T-helper 2 cell (primary cell): ENCODE measurements at regions not wholly inside any gene's neighbourhood (a gene's known extent, or its start where the extent isn't known, plus 50 kb on each side); places are given as distances from the start of the nearest gene placed in this dataset.
"Not testable (repeated sequence)": the region's sequence is repeated elsewhere in the genome, so short reads cannot be mapped to it uniquely, and the experiment has no call there.

ENCODE experiments used
- DNase-seq, 5 experiments: peaks; one replicate each; pipeline versions ENCODE4 v3.0.0 to v3.0.0-alpha.2; 2012 to 2022

GRCh38 chr11:41714101-41714500 is 254.6 kb upstream of the LRRC4C start:
- DNase-seq = no peak

DNA sequence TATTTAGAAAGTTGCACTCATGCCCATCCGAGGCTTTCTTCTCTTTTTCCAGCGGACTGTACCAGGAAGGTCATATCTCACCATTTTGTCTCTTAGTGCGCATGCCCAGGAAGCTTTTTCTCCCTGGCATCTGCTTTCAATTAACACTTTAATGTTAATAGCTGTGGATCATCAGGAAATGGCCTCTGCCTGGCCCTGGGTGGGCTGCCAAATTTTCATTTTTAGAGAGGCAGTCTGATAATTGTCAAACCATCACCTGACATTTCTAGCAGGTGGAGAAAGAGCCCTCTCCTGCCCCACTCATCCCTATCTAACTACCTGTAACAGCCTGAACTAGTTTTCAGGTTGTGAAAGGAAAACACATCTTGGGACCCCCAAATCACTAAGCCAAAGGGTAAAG is 257.4 kb upstream of the LRRC4C start:
- DNase-seq = no peak

DNA sequence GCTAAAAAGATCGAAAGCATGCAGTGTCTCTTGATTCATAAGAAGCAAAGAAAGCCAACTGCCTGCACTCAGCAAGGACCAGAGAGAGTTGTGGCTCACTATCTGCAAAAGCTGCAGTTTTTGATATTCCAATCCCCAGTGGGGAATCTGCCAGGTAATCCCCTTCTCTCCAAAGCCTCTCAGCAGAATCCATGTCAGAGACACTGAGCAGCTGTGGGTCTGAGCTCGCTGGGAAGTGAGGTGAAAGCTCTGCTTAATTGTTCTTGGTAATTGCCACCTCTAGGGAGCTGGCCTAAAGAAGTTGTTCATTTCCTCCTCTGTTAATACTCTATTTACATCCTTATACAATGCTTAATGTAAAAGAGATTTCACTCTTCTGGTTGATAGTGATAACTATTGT is 261.3 kb upstream of the LRRC4C start:
- no peak for DNase-seq

GRCh38 chr11:41728161-41728560 is 268.7 kb upstream of the LRRC4C start:
- DNase-seq = not testable (repeated sequence)

- no peak for DNase-seq
Measured at GRCh38 chr11:41775296-41775695, 315.8 kb upstream of the LRRC4C start.

GRCh38 chr11:41779401-41779960 is 320.0 kb upstream of the LRRC4C start:
- no peak for DNase-seq

- no peak for DNase-seq
Measured at GRCh38 chr11:41781441-41781840, 322.0 kb upstream of the LRRC4C start.

DNA sequence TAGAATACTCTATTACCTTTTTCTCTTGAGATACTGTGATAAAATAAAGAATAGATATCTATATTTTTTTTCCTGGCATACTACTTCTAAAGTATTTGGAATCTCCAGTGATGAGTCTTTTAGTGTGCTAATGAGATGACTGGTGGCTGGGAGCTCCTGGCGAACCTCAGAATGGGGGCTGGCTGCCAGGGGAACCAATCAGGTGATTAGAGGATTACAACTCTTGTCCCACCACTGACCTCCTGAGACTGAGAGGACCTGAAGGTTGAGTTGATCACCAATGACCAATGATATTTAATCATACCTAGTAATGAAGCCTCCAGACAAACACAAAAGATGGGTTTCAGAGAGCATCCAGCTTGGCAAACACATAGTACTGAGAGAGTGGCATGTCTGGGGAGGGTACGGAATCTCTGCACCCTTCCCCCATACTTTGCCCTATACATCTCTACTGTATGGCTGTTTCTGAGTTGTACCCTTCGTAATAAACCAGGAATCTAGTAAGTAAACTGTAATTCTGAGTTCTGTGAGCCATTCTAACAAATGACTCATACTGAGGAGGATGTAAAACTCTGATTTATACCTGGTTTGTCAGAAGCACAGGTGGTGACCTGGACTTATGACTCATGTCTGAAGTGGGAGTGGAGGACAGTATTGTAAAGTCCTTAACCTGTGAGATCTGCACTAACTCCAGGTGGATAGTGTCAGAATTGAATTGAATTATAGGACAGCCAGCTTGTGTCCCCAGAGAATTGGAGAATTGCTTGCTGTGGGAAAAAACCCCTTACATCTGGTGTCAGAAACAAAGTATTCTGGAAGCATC is 325.3 kb upstream of the LRRC4C start:
- no peak for DNase-seq

DNA sequence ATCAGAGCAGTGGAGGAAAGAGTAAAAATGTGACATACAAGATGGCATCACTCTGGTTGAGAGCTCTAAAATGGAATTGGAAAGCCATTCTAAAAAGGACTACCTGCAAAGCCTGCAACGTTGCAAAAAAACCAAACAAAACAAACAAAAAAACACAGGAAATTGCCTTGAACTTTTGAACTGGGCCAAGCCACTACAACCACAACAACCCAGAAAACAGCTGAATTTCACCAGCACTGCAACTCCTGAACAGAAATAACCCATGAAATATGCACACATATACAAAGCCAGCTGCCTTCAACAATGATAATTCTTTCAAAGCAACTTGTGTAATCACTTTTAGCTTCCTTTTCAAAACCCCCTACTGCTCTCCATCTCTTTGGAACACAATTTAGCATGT is 326.6 kb upstream of the LRRC4C start:
- no peak for DNase-seq

GRCh38 chr11:41788177-41788576 is 328.7 kb upstream of the LRRC4C start:
- DNase-seq = no peak

GRCh38 chr11:41789376-41789775 is 329.9 kb upstream of the LRRC4C start:
- no peak for DNase-seq

GRCh38 chr11:41795004-41795403 is 335.6 kb upstream of the LRRC4C start:
- no peak for DNase-seq

GRCh38 chr11:41799754-41800153 is 340.3 kb upstream of the LRRC4C start:
- no peak for DNase-seq

DNA sequence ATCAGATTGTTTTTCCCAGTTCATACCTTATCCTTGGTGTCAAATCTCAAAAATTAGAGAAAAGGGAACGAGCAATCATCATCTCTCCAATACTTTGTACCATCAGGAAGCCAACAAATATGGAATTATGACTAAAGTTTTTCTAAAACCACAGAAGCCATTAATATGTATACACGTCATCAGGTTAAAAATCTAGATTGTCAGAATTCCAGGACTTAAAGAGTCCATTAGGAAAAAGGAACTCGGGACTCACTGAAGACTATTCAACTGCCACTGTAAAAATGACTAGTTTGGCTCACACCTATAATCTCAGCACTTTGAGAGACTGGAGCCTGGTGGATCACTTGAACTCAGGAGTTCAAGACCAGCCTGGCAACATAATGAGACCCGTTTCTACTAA is 344.4 kb upstream of the LRRC4C start:
- DNase-seq = no peak

DNA sequence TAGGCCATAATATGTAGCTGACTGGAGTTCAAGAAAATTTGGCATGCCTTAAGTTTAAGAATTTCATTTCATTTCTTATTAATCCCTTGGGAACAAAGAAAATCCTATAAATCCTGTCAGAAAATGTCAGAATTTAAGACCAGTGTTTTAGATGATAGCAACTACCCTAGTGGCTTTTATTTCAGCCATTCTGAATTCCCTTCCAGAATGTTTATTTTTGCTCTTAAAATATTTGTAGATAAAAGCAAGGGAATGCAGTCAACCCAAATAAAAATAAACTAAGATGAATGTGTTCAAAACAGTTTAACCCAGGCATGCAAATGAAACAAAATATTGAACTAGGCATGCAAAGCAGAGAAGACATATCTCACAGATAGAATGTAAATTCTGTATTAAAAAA is 356.9 kb upstream of the LRRC4C start:
- DNase-seq = no peak

GRCh38 chr11:41824287-41824686 is 364.8 kb upstream of the LRRC4C start:
- DNase-seq = not testable (repeated sequence)

DNA sequence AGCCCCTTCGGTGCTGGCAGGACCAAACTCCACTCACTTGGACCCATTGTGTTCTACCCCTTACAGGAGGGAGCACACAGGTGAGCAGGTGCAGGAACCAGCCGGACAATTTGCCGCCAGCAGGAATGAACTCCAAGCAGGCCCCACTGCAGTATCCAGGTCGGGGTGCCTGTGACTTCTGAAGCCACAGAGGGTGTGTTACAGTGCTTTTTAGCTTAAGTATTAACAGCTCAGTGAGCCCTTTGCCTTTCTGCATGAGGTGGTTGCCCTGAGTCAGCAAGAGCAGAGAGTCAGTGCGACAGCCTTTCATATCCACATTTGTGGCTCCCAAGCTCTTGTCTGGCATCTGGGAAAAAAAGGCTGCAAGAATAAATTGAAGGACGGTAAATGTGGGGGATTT is 366.6 kb upstream of the LRRC4C start:
- no peak for DNase-seq

DNA sequence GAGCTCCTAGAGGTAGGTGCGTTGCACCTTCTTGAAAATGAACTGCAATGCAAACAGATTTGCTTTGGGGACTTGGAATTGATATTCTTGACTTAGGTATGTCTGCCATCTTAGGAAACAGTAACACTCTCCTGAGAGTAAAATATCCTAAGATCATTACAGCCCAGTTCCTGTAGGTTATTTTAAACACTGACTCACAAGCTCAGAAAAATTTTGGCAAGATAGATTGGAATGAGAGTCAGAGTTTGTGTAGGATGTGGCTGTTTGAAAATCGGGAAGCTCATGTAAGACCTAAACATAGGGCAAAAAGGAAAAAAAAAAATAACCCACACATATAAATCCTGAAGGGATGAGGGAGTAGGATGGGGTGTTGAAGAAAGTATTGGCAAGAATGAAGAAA is 377.0 kb upstream of the LRRC4C start:
- no peak for DNase-seq

DNA sequence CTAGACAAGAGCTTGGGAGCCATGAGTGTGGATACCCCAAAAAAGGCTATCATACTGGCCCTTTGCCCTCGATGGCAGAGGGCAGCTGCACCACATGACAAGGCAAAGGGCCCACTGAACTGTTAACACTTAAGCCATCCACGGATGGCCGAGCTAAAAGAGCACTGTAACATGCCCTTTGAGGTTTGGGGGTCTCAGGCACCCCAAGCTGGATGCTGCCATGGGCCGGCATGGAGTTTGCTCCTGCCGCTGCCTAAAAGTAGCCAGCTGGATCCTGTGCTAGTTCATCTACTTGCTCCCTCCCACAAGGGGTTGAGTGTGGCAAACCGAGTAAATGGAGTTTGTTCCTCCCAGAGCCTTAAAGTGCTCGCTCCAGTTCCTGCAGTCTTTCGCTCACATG is 383.2 kb upstream of the LRRC4C start:
- no peak for DNase-seq

- no peak for DNase-seq
Measured at GRCh38 chr11:41845066-41845465, 385.6 kb upstream of the LRRC4C start.

DNA sequence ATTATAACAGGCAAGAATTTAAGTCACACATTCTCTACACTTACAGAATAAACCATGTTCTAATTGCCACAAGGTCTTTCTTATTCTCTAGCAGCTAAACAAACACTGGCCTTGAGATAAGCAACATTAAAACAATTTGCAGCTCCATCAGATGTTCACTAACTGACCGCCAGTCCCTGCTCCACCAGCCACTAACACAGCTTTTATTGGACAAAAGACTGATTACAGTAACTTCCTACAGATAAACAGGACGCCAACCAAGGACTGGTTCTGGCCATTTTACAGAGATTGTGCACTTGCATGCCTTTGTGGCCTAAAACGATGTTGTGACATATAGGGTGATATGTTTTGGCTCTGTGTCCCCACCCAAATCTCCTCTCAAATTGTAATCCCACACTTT is 388.9 kb upstream of the LRRC4C start:
- no peak for DNase-seq

- no peak for DNase-seq
Measured at GRCh38 chr11:41849250-41849649, 389.8 kb upstream of the LRRC4C start.

DNA sequence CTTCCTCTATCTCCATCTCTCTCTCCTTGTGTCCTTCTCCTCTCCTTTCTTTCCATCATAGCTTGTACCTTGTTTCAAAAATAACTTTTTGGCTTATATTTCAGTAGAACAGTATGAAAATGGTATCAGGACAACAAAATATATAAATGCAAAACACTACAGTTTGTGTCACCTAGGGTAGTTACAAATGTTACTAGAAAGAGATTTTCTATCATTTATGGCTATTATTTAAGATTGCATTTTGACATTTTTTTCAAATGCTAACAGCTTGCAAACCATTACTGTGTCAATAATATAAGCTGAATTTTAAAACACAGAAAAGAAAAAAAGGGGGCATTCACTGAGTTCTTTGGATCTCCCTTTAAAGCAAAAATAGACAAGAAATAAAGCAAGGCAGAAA is 392.3 kb upstream of the LRRC4C start:
- no peak for DNase-seq

DNA sequence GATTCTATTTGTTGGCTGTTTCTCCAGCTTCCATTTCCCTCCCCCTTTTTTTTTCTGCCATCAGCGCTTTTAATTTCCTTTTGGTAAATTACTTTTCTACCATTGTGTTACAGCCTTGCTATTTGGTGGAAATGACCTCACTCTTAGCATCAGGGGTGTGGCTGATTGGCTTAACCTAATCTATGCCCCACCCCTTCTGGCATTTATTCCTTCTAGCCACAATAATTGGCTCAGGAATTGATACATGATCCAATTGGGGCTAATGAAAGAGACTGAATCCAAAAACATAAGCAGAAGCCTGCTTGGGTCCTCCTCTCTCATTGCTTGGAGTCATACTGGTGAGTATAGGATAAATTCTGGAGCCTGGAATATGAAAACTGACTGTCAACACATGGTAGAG is 402.4 kb upstream of the LRRC4C start:
- DNase-seq = no peak

- DNase-seq = no peak
Measured at GRCh38 chr11:41866525-41866924, 407.1 kb upstream of the LRRC4C start.
